Inflammatory macrophage treated with lipopolysaccharide for 1 hour (primary cell): ENCODE measurements at regions not wholly inside any gene's neighbourhood (a gene's known extent, or its start where the extent isn't known, plus 50 kb on each side); places are given as distances from the start of the nearest gene placed in this dataset.
"Not testable (repeated sequence)": the region's sequence is repeated elsewhere in the genome, so short reads cannot be mapped to it uniquely, and the experiment has no call there.

ENCODE experiments used
- DNase-seq, 2 donors: peaks; one replicate each; pipeline ENCODE4 v3.0.0-alpha.2; 2020 to 2022

- DNase-seq: no peak
Observed at GRCh38 chr12:94856324-94856723, 147.2 kb downstream of the NDUFA12 start.

- DNase-seq: no peak
Observed at GRCh38 chr12:94855853-94856252, 147.6 kb downstream of the NDUFA12 start.

GRCh38 chr12:94851396-94852028, 152.0 kb downstream of the NDUFA12 start:
- DNase-seq: no peak

- no peak for DNase-seq
Observed at GRCh38 chr12:94849411-94849976, 154.0 kb downstream of the NDUFA12 start.

GRCh38 chr12:94848966-94849365, 154.5 kb downstream of the NDUFA12 start:
- DNase-seq: no peak

GRCh38 chr12:94845110-94845509, 158.4 kb downstream of the NDUFA12 start:
- DNase-seq: no peak

GRCh38 chr12:94844452-94844851, 159.0 kb downstream of the NDUFA12 start:
- no peak for DNase-seq

GRCh38 chr12:94841904-94842610, 161.4 kb downstream of the NDUFA12 start:
- DNase-seq: no peak

GRCh38 chr12:94841177-94841576, 162.3 kb downstream of the NDUFA12 start:
- no peak for DNase-seq

GRCh38 chr12:94839347-94839746, 164.2 kb downstream of the NDUFA12 start:
- DNase-seq: no peak

GRCh38 chr12:94836952-94837670, 166.4 kb downstream of the NDUFA12 start:
- DNase-seq: peak in 1 of 2 donors; percentile 57

GRCh38 chr12:94834036-94834625, 169.4 kb downstream of the NDUFA12 start:
- no peak for DNase-seq

- DNase-seq: peak in 1 of 2 donors; percentile 51
Observed at GRCh38 chr12:94832780-94833681, 170.5 kb downstream of the NDUFA12 start.

GRCh38 chr12:94832105-94832504, 171.4 kb downstream of the NDUFA12 start:
- no peak for DNase-seq

GRCh38 chr12:94831081-94831751, 172.3 kb downstream of the NDUFA12 start:
- peak; percentile 82 to 83 for DNase-seq

- no peak for DNase-seq
Observed at GRCh38 chr12:94829552-94829951, 173.9 kb downstream of the NDUFA12 start.

- DNase-seq: no peak
Observed at GRCh38 chr12:94819011-94819410, 168.7 kb upstream of the TMCC3 start.

- no peak for DNase-seq
Observed at GRCh38 chr12:94817695-94818075, 167.3 kb upstream of the TMCC3 start.

- DNase-seq: not testable (repeated sequence)
Observed at GRCh38 chr12:94817201-94817600, 166.8 kb upstream of the TMCC3 start.

- DNase-seq: not testable (repeated sequence)
Observed at GRCh38 chr12:94816746-94817145, 166.4 kb upstream of the TMCC3 start.

GRCh38 chr12:94815958-94816357, 165.6 kb upstream of the TMCC3 start:
- no peak for DNase-seq

- DNase-seq: no peak
Observed at GRCh38 chr12:94815450-94815849, 165.1 kb upstream of the TMCC3 start.
